ENCODE measurements at regions not wholly inside any gene's neighbourhood (a gene's known extent, or its start where the extent isn't known, plus 50 kb on each side); places are given as distances from the start of the nearest gene placed in this dataset.

- no peak for DNase-seq (ENCODE audit: low read depth, low spot score)
Measured at GRCh38 chr2:172358691-172359556, 68.5 kb upstream of the ITGA6 start.

DNA sequence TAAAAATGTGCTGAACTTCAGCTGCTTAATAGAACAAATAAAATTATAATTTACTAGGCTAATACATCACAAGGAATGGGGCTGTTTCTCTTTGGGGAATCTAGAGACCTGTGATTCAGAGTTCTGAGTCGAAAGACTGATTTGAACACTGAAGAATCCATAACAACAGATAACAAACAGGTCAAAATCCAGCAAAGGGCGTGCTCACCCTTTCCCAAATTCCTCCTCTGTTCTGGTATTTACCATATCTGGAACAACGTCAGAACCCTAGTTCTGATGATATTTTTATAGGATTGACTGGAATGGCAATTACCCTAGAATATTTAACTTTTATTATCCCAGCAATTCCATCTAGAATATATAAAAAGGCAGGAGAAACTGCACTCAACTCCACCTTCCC lies 66.0 kb upstream of the ITGA6 start:
- no peak for DNase-seq (ENCODE audit: low read depth, low spot score)

- no peak for DNase-seq (ENCODE audit: low read depth, low spot score)
Measured at GRCh38 chr2:172361840-172362239, 65.5 kb upstream of the ITGA6 start.

DNA sequence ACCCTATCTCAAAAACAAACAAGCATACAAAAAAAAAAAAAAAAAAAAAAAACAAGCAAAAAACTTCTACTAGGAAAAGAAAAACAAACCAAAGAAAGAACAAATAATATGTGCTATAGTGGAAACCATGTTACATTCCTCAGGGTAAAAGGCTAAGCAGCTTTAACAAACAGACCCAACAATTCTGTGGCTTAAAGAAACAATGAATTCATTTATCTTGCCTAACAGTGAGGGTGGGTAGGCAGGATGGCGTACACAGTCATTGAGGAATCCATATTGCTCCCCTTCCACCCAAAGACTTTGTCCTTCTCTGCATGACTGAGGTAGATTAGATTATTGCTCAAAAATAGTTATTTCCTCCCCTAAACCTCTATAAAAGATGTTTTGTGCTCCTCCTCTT lies 63.1 kb upstream of the ITGA6 start:
- no peak for DNase-seq (ENCODE audit: low read depth, low spot score)

DNA sequence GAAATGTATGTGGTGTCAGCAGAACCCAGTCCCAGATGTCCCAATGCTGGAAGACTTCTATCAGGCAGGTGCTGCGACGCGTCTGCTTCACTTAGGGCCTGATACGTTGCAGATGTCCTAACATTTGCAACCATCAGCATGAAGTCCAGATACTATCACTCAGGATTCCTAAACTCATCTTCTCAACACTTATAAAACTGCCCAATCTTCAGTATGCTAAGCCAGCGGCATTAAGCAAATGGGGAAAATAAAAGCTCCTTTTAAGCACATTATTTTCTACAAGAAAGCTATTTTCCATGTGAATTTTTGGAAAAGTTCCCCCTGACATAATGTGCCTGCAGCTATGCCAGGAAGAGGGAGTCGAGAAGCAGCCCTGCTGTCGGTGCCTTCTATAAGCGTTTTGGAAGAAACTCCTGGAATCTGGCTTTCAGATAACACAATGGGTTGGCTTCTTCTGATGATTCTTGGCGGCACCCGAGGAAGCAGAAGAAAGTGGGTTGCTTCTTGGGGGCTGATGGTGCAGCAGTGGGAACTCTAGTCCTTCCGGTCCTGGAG lies 60.7 kb upstream of the ITGA6 start:
- no peak for DNase-seq (ENCODE audit: low read depth, low spot score)

GRCh38 chr2:172370821-172371455 lies 56.4 kb upstream of the ITGA6 start:
- DNase-seq (ENCODE audit: low read depth, low spot score) = no peak

DNA sequence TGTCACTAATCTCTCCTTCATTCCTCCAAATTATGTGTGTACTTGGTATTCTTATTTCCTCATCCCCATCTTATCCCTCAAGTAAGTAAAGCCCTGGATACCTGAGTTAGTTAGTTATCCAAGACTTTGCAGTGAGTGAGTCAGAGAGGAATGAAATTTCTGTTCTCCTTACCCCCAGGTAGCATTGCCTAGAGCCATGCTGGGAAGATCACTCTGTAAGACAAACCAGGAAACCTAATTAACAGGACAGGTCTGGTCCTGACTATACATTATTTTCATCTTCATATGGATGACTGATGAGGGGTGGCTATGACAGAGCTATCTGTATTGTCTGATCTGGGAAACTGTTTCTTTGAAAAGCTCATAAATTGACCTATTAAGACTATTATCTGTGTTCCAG lies 55.0 kb upstream of the ITGA6 start:
- DNase-seq (ENCODE audit: low read depth, low spot score) = no peak

DNA sequence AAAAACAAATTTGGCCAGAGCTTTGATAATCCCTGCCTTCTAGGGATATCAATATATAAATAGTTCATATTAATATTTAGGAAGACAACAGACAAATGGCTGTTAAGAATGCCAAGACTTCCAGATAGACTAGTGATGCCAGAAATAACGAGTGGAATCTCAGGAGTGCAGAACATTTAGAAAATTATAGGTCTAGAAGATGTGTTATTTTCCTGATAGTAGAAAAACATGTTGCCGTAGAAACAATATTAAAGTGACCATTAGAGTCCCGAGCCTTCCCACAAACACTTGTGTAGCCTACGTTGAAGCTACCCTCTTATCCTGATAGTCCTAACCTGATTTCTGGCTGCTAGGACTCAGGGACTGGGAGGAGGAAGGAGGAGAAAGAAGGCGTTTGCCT lies 54.3 kb upstream of the ITGA6 start:
- no peak for DNase-seq (ENCODE audit: low read depth, low spot score)

DNA sequence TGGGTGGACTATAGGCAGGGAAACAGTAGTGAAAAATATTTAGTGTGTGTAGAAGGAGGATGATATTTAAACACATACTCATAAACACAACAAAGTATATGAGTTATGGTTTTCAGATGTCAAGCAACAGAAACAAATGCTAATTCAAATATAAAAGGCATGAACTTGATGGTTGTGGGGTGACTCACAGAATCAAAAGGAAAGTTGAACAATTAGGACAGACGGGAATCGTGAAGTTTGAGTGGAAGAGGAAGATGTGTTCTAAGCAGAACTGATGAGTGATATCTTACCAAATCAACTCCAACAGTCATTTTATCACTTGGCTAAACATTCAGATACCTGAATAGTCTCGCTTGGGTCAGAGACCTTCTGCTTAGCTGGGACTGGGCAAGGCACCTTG lies 53.6 kb upstream of the ITGA6 start:
- no peak for DNase-seq (ENCODE audit: low read depth, low spot score)

GRCh38 chr2:172374318-172375240 lies 52.8 kb upstream of the ITGA6 start:
- no peak for DNase-seq (ENCODE audit: low read depth, low spot score)

DNA sequence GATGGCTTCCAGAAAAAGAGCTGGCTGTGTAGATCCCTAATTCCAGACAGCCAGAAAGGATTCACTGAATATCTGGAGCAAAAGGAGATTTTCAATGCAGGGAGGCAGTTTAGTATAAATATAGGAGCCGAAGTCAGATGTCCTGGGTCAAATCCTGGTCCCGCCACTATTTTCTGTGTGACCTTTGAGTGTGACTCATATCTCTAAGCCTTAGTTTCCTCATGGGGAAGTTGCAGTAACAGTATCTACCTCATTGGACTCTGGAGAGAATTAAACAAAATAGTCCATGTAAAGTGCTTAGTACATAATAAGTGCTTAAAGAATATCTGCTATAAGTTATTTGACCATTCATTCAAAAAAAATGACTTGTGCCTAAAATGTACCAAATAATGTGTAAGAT lies 52.1 kb upstream of the ITGA6 start:
- no peak for DNase-seq (ENCODE audit: low read depth, low spot score)

DNA sequence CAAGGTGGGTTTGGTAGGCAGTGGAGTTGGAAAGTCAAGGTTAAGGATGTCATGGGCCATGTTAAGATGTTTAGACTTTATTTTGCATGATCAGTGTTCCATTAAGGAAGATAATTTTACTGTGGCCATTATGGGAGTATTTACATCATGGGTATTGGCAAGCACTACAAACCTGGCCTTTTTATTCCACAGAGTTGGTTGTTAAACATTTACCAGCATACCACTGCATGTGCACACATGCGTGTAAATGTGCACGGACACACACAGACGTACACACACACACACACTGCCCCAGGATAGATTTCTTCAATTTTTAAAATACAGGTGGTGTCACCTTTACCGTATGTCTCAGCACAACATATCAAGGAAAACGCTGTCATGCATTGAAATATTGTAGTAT lies 51.4 kb upstream of the ITGA6 start:
- DNase-seq (ENCODE audit: low read depth, low spot score) = no peak

GRCh38 chr2:172376505-172377125 lies 50.8 kb upstream of the ITGA6 start:
- DNase-seq (ENCODE audit: low read depth, low spot score) = no peak

DNA sequence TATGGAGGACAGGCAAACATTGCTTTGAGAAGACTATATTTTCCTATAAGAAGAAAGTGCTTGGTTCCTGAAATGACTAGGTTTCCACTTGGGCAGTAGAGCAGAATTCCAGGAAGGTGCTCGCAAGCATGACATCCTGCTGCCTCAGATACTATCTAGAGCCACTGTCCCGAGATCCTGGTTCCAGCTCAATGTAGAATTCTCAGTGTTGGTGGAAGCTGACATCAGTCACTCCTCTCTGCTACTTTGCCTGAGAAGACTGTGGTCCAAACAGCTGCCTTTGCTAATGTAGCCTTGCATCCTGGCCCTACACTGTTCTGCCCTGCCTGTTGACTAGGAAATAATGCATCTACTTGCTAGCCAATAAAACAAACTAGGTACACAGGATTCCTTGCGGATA lies 50.0 kb upstream of the ITGA6 start:
- DNase-seq (ENCODE audit: low read depth, low spot score) = no peak

All from activated CD4-positive, CD25-positive, alpha-beta regulatory T cell treated with anti-CD3 and anti-CD28 coated beads, Interleukin-2, amount 50 U/mL, for 16 hours (primary cell).